Stimulated activated naive CD8-positive, alpha-beta T cell treated with anti-CD3 and anti-CD28 coated beads, Interleukin-15, amount 100 ng/mL, for 72 hours (primary cell): ENCODE measurements at regions not wholly inside any gene's neighbourhood (a gene's known extent, or its start where the extent isn't known, plus 50 kb on each side); places are given as distances from the start of the nearest gene placed in this dataset.

Source experiments
- ATAC-seq: fragments of 150-1000 bp; cut with Tn5 transposase; 2 replicates; pipeline ENCODE4 v1.10.0; 2021; ENCODE audit warnings: mild to moderate bottlenecking, moderate library complexity
- DNase-seq, 2 donors: peaks; one replicate each; pipeline ENCODE4 v3.0.0; 2021 to 2022
- H3K27ac Mint-ChIP-seq, 2 donors: one replicate each; pipeline ENCODE4 v1.8.0; 2022; ENCODE audit warnings: mild to moderate bottlenecking in 2 of 2, mixed read lengths in 2 of 2, moderate library complexity in 2 of 2
- H3K27me3 Mint-ChIP-seq: one replicate; pipeline ENCODE4 v1.8.0; 2022; ENCODE audit warnings: mixed read lengths
- H3K4me1 Mint-ChIP-seq: one replicate; pipeline ENCODE4 v1.8.0; 2022; ENCODE audit warnings: mild to moderate bottlenecking, mixed read lengths
- H3K4me3 Mint-ChIP-seq, 2 donors: one replicate each; pipeline ENCODE4 v1.8.0; 2022; ENCODE audit warnings: mild to moderate bottlenecking in 2 of 2, mixed read lengths in 2 of 2, moderate library complexity in 1 of 2
- H3K9me3 Mint-ChIP-seq, 2 donors: one replicate each; pipeline ENCODE4 v1.8.0; 2022; ENCODE audit warnings: mixed read lengths in 2 of 2

DNA sequence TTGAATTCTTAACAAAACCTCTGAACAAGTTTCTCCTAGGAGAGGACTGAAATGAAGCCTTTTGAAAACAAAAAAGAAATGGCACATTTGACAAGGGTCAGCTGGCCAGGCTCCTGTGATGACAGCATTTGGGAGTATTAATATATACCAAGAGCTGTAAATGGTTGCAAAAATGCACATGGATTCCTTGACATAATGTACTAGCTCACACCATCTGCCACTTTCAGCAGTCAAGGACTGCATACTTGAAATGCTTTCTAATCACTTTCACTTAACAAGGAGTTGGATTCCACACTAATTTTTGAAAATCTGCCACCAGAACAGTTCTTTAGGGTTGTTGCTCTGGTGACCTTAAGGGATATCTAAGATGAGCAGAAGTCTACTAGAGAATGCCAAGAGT is 236.7 kb upstream of the TOX3 start:
- ATAC-seq, result no peak
- Mint-ChIP-seq H3K4me3 (no peak overlapping the region), H3K27ac (no peak overlapping the region), H3K4me1 (no peaks in the 10 kb centered on the region), H3K27me3 (peaks cover 13% of the 10 kb centered on the region), H3K9me3 (no peaks in the 10 kb centered on the region)
- DNase-seq, result no peak

DNA sequence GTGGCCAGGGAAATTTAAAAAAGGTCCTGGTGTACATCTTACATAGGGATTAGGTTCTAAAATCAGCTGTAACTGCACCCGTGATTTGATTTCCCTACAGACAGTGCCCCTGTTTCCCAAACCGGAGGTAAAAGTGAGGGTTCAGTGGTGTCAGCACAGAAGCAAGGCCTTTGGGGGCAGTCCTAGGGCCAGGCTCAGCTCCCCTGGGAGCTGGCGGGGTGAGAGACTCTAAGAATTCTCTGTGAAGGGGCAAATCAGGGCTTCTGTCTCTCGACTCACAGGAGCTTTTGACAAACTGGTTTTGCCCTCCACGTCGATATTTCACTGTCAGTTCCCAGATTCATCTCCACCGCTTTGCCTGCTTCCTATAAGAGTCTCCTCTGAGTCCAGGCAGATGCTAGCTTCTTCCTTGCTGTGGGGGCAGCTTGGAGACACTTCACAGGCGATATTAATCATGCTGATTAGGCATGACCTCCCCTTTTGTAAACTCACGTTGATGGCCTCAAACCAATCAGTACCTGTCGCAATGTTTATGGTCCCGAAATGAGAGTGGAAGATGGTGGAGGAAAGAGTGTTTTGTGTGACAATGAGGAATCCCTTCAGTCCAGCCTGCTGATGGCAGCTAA is 234.2 kb upstream of the TOX3 start:
- Mint-ChIP-seq H3K27me3 (peaks cover 13% of the 10 kb centered on the region), H3K9me3 (no peaks in the 10 kb centered on the region), H3K27ac (no peak overlapping the region), H3K4me1 (no peaks in the 10 kb centered on the region), H3K4me3 (no peak overlapping the region)
- no peak for DNase-seq
- ATAC-seq, result no peak

DNA sequence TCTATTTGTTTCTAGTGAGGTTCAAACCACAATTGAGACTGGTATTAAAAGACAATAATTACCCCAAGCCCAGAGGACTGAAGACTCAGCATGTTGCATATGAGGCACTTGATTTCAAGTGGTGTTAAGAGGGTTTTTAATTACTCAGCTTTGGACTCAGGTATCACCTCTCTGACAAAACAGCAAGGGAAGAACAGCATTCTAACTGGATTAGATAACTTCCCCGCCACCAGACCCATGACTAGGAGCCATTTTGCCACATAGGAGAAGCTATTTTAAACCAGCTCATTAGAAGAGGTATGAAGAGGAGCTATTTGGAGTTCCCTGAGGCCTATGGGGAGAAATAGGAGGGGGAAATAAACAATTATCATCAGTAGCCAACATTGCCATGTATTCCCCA is 226.1 kb upstream of the TOX3 start:
- Mint-ChIP-seq H3K27me3 (no peaks in the 10 kb centered on the region), H3K4me1 (no peaks in the 10 kb centered on the region), H3K27ac (no peak overlapping the region), H3K9me3 (peaks cover 0 to 5% of the 10 kb centered on the region in 2 donors), H3K4me3 (no peak overlapping the region)
- no peak for ATAC-seq
- DNase-seq, result no peak

DNA sequence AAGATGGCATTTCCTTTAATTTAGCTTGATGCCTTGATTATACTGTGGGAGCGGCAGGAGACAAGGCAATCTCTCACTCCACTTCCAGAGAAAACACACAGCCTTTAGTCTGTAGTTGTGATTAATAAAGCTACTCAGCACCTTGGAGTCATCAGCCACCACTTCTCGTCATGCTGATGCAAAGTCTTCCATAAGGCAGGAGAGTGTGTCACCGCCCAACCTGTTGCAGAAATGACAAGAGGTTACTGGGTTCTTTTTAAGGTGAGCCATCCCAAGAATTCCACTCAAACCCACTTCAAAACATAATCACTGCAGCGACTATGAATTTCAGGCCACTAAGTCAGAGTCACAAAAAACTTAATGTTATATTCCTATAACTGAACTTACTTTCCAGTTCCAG is 223.9 kb upstream of the TOX3 start:
- H3K27me3 Mint-ChIP-seq, result no peaks in the 10 kb centered on the region
- no peak overlapping the region for H3K4me3 Mint-ChIP-seq
- DNase-seq (no peak), ATAC-seq (no peak)
- no peaks in the 10 kb centered on the region for H3K4me1 Mint-ChIP-seq
- H3K27ac Mint-ChIP-seq, result no peak overlapping the region
- peaks cover 0 to 5% of the 10 kb centered on the region in 2 donors for H3K9me3 Mint-ChIP-seq

DNA sequence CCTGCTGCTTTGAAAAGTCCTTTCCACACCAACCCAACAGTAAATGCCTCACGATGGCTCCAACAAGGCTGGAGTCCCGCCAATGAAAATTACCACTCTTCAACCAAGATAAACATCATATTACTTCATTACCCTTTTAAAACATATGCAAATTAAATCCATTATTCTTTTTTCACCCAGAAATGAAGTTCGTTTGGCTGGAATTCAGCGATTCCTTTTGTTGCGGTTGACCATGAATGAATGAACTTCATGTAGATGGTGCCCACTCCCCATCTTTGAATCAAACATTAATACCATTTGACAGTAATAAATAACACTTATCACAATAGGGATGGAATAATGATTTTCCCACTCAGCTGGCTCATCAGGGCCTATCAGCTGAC is 211.5 kb upstream of the TOX3 start:
- H3K27ac Mint-ChIP-seq, result no peak overlapping the region

DNA sequence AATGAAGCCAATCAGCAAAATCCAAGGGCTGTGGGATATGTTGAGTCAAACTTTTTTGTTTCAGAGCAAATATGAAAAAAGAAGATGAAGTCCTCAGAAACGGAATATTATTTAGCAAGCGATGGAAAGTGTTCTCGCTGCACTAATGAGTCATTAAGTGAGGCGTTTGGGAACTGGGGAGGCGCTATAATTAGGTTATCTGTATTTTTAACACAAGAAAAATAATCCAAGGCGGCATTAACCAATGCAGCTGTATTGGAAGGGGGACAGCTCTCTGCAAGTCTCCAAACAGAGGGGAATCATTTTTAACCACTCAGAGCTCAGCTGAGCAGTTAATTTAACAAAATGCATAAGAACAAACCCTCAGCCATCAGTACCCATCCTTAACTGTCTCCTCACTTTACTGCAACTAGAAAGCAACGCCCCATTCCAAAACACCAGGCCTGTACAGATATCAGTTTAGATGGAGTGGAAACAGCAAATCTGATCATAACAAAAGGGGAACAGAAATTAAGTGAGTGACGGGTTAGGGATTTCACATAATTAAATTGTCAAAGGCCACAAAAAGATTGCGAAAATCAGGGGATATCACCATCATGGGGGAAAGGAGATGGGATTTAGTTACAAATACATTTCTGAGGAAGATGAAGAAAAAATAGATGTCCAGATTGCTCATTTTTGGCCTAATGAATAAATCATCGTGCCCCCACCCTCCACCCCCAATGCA is 211.0 kb upstream of the TOX3 start:
- ATAC-seq (no peak), DNase-seq (no peak)
- Mint-ChIP-seq H3K4me1 (no peaks in the 10 kb centered on the region), H3K4me3 (no peak overlapping the region), H3K27me3 (no peaks in the 10 kb centered on the region), H3K27ac (no peak overlapping the region), H3K9me3 (no peaks in the 10 kb centered on the region)

More for the DNA sequence above, 211.5 kb upstream of the TOX3 start:
- no peak overlapping the region for H3K4me3 Mint-ChIP-seq
- H3K9me3 Mint-ChIP-seq, result no peaks in the 10 kb centered on the region
- ATAC-seq (no peak), DNase-seq (no peak)
- no peaks in the 10 kb centered on the region for H3K27me3 Mint-ChIP-seq
- H3K4me1 Mint-ChIP-seq, result no peaks in the 10 kb centered on the region

DNA sequence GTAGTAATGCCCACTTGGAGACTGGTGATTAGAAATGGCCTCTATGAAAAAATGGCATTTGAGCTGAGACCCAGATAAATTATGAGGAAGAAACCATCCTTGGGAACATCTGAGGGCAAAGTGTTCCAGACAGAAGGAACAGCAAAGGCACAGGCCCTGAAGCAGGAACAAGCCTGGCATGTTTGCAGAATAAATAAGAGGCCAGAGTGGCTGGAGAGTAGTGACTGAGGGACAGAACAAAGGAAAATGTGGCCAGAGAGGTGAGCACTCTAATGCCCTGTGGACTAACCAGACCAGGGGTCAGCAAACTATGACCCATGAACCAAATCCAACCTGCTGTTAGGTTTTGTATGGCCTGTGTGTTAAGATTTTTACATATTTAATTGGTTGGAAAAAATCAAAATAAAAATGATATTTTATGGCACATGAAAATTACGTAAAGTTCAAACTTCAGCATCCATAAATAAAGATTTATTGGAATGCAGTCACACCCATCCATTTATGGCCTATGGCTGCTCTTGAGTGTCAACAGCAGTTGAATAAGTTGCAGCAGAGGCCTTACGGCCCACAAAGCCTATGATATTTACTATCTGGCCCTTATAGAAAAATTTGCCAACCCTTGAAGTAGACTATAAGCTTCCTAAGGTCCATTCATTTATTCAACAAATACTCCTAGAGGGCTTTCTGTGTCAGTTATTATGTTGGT is 210.0 kb upstream of the TOX3 start:
- ATAC-seq, result no peak
- no peak for DNase-seq
- Mint-ChIP-seq H3K9me3 (no peaks in the 10 kb centered on the region), H3K4me1 (no peaks in the 10 kb centered on the region), H3K4me3 (no peak overlapping the region), H3K27me3 (no peaks in the 10 kb centered on the region), H3K27ac (no peak overlapping the region)

DNA sequence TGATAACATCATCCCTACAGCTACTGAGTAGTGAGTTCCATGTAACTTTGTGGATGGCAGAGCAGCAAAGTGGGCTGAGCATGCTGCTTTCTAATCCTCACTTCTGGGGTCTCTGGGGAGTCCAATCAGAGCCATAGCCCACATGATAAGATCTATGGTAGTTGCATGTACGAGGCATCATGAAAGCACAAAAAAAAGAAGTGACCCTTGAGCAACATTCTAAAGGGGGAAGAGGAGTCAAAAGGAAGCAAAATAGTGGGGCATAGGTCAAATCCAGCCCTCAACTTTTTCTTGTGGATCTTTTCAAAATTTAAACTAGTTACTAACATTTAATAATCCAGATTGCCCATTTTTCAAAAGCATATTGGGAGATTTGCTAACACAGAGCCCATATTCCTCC is 208.5 kb upstream of the TOX3 start:
- Mint-ChIP-seq H3K27ac (no peak overlapping the region), H3K4me1 (no peaks in the 10 kb centered on the region), H3K4me3 (no peak overlapping the region), H3K9me3 (no peaks in the 10 kb centered on the region), H3K27me3 (no peaks in the 10 kb centered on the region)
- DNase-seq (no peak), ATAC-seq (no peak)

DNA sequence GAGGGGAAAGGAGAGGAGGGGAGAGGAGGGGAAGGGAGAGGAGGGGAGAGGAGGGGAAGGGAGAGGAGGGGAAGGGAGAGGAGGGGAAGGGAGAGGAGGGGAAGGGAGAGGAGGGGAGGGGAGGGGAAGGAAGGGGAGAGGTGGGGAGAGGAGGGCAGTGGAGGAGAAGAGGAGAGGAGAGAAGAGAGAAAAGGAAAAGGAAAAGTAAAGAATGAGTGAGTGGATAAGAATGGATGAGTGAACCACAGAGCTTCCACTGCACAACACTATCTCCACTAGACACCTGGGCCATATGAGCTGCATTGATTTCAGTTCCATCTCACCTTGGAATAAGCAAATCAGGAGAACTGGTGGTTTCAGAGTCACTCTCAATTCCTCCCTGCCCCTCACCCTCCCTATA is 204.1 kb upstream of the TOX3 start:
- peaks cover 0 to 4% of the 10 kb centered on the region in 2 donors for H3K9me3 Mint-ChIP-seq
- H3K27me3 Mint-ChIP-seq, result no peaks in the 10 kb centered on the region
- H3K4me3 Mint-ChIP-seq, result no peak overlapping the region
- DNase-seq, result no peak
- H3K27ac Mint-ChIP-seq, result no peak overlapping the region
- H3K4me1 Mint-ChIP-seq, result no peaks in the 10 kb centered on the region
- no peak for ATAC-seq

DNA sequence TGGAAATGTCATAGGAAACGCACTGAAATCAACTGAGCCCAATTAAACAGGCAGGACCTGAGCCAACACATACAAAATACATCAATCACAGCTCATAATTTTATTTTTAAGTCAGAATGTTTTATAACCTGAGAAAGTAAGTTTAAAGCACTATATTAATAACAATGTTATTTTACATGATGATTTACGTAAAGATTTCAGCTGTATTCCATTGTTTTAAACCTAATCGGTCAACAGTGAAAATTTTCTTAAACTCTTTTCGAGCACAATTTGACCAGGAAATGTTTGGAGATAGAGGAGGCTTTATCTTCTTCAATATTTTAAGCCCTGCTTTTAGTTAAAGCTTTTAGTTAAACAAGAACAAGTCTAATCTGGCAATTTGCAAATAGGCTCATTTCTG is 201.8 kb upstream of the TOX3 start:
- Mint-ChIP-seq H3K27ac (no peak overlapping the region), H3K27me3 (no peaks in the 10 kb centered on the region), H3K4me3 (no peak overlapping the region), H3K9me3 (peaks cover 0 to 4% of the 10 kb centered on the region in 2 donors), H3K4me1 (no peaks in the 10 kb centered on the region)
- DNase-seq (no peak), ATAC-seq (no peak)

DNA sequence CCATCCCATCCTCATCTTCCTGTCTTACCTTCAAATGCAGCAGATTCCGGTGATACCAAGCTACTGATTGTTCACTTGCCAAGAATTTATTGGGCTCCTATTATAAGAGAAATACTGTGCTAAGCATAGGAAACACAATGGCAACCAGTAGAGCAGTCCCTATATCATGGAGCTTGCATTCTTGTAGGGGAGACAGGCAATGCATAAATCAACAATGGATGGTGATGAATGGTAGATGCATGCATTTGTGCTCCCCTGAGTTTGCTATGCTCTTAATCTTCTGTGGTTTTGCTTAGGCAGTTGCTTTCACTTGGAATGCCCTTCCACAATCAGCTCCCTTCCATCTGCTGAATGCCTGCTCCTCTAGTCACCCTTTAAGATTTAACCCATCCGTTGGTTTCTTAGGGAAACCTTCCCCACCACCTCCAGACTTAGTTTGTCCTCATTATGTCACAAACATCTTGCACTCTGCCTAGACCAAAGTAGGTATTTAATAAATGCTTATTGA is 200.2 kb upstream of the TOX3 start:
- ATAC-seq (no peak), DNase-seq (no peak)
- Mint-ChIP-seq H3K4me1 (no peaks in the 10 kb centered on the region), H3K27me3 (no peaks in the 10 kb centered on the region), H3K9me3 (peaks cover 0 to 6% of the 10 kb centered on the region in 2 donors), H3K27ac (no peak overlapping the region), H3K4me3 (no peak overlapping the region)

DNA sequence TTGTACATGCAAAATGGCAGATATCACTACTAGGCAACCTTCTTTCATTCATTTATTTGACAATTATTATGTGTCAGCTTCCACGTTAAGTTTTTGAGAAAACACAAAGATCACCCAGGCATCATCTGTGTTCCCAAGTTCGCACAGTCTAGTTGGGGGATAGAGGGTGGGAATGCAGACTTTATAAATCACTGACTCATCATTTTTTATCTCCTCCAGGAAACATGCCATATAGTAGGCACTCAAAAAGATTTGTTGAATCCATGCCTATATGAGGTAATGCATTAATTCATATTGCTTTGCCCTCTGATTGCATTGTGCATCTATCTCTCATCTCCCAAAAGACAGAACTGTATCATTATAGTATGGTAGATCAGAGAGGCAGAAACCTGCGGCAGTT is 196.8 kb upstream of the TOX3 start:
- H3K27me3 Mint-ChIP-seq, result no peaks in the 10 kb centered on the region
- H3K27ac Mint-ChIP-seq, result no peak overlapping the region
- ATAC-seq (no peak), DNase-seq (no peak)
- peaks cover 0 to 11% of the 10 kb centered on the region in 2 donors for H3K9me3 Mint-ChIP-seq
- H3K4me3 Mint-ChIP-seq, result no peak overlapping the region
- no peaks in the 10 kb centered on the region for H3K4me1 Mint-ChIP-seq

DNA sequence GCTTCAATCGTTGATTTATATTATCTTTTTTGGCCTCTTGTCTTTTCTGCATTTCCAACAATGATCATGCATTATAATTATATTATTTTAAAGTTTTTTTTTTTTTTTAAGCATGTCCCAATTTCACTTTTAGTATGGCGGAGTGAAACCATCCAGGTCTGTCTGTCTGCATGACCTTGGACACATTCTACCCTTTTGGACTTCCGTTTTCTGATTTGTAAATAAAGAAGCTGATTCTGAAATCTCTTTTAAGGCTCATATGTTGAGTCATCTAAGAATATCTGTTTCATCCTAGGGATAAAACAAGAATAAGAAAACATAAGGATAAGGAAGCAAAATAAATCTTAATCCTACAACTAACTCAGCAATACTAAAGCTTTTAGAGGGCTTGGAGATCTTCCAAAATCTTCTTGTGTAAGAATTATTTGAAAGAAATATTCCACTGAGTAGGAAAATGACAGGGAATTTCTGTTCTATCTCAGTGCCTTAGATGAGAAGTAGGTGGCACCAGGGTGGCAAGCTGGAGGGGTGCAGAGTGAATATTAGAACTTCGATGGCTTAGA is 195.7 kb upstream of the TOX3 start:
- ATAC-seq (no peak), DNase-seq (no peak)
- Mint-ChIP-seq H3K4me3 (no peak overlapping the region), H3K27ac (no peak overlapping the region), H3K4me1 (no peaks in the 10 kb centered on the region), H3K27me3 (no peaks in the 10 kb centered on the region), H3K9me3 (peaks cover 0 to 11% of the 10 kb centered on the region in 2 donors)

DNA sequence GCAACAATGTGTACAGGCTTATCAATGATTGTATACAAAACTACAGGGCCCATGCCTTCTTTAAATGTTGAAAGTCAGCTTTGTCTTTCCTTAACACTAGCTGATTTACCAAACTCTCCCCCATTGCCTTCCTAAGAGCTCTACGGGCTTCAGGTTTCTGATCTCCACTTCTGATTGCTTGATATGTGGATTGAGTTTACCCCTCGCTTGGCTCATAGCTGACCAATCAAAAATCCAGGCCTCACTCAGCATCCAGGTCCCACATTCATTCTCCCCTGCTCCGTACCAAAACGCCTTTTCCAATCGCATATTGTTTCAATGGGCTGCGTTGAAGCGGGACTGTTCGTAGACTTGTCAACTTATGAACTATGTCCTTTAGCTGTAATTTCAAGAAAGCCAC is 195.1 kb upstream of the TOX3 start:
- Mint-ChIP-seq H3K4me3 (no peak overlapping the region), H3K27me3 (no peaks in the 10 kb centered on the region), H3K9me3 (peaks cover 0 to 11% of the 10 kb centered on the region in 2 donors), H3K27ac (peak overlapping the region in 1 of 2 donors; percentile 62), H3K4me1 (no peaks in the 10 kb centered on the region)
- DNase-seq (no peak), ATAC-seq (no peak)

DNA sequence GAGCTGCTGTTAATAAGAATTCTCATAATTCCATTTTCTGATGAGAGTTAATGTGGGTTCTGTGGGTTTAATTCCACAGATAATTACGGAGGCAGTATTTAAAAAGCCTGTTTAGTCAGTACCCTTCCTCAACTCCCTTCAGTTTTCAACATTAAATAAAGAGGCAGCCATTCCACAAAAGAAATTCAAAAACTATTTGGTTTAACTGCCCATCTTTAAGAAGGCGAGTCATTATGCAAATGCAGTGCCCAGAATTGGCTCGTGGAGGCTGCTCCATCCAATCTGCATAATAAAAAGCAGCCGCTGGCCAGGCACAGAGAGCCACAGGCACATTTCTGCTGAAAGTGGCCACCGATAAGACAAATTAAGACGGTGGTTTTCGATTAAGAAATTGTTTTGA is 194.4 kb upstream of the TOX3 start:
- Mint-ChIP-seq H3K27ac (no peak overlapping the region), H3K4me1 (no peaks in the 10 kb centered on the region), H3K4me3 (no peak overlapping the region), H3K27me3 (no peaks in the 10 kb centered on the region), H3K9me3 (peaks cover 0 to 11% of the 10 kb centered on the region in 2 donors)
- ATAC-seq, result no peak
- DNase-seq, result no peak

DNA sequence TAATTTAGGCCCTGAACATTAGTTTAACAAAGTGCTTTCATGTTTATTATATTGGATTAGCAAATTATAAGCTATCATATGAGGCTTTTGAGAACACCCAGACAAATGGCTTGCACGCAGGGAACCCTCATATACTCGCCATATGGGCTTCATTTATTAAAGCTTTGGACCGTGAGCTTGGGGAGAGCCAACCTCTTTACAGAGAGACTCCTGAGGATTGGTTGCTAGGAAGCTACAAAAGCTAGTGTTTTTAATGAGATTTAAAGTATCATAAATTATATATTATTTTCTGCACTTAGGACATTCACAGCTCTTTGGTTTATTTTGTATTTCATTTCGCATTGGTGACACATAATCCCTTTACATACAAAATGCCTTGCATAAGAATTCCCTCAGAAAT is 193.8 kb upstream of the TOX3 start:
- Mint-ChIP-seq H3K9me3 (peaks cover 2 to 11% of the 10 kb centered on the region in 2 donors), H3K4me1 (no peaks in the 10 kb centered on the region), H3K4me3 (no peak overlapping the region), H3K27me3 (no peaks in the 10 kb centered on the region), H3K27ac (no peak overlapping the region)
- ATAC-seq, result no peak
- DNase-seq, result no peak
